Hindlimb muscle (tissue), 1 donor: ENCODE measurements at regions not wholly inside any gene's neighbourhood (a gene's known extent, or its start where the extent isn't known, plus 50 kb on each side); places are given as distances from the start of the nearest gene placed in this dataset.

Source experiments
- DNase-seq: peaks from one replicate; pipeline ENCODE4 v3.0.0-alpha.2; 2013

DNA sequence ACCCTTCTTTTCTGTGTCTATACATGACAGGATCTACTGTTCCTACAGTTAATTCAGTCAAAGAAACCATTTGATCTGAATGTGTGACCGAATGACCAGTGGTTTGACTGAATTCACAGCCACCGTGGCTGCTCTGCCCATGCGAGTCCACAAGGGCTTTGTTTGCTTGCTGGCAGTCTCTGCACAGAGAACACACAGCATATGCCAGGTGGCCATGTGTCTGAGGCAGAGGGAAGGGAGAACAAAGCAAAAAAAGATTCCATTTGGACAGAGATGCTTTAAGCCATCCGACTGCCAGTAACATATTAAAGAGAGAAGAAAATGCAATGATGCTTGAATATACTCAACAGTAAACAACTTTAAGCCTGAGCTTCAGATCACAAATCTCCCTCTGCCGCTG lies 737.8 kb upstream of the CXADR start:
- DNase-seq, result no peak

DNA sequence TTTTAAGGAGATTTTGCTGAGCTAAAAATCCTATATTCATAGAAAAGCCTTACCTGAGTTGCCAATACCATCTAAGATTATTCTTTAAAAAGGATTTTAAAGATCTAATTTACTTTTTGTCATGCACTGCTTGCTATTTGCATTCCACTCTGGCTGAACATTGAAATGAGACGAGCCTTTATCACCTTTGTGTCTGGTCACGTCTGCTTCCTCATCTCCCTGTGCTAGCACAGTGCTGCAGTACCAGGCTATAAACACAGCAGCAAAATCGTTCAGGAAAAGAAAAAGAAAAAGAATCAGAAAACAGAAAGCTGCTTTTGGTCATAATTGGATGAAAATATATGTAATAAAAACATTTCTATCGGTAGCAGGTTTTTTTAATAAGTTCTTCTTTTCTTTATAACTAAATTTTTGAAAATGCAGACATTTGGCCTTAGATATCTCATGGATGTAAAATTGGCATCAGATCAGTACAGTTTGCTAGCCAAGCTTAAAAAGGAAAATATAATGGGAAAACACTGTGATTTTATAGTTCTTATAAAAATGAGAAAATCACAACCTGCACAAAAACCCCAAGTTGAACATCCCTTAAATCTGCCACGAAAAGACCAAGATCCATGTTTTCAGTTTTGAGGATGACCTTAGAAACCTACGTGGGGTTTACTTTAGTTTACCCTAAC lies 735.7 kb upstream of the CXADR start:
- peak; percentile 42 for DNase-seq

DNA sequence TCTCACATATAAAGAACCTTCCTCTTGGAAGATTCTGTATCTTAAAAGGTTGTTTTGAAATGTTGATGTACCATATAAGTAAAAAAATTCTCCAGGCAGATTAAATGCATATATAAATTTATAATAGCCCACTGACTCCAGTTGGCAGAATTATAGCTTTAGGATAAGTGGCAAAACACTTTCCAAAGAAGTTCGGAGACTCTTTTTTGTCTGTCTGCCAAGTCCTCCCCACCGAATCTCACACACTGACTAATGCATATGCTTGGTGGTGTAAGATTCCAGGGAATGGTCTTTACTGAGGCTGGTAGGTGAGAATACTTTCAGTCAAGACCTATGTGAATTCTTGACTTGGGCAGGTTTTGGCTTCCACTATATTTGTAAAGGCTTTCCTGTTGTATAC lies 724.3 kb upstream of the CXADR start:
- no peak for DNase-seq

DNA sequence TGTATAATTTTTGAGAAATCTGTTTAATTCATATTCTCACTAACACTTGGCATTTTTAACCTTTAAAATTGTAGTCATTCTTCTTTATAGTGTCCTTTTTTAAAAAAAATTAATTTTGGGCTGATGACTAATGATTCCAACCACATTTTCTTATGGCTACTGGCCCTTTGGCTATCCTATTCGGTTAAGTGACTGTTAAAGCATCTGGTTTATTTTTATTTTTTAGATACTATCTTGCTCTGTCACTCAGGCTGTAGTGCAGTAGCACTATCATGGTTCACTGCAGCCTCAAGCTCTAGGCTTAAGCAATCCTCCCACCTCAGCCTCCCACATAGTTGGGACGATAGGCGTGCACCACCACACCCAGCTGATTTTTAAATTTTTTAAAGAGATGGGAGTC lies 723.2 kb upstream of the CXADR start:
- no peak for DNase-seq

DNA sequence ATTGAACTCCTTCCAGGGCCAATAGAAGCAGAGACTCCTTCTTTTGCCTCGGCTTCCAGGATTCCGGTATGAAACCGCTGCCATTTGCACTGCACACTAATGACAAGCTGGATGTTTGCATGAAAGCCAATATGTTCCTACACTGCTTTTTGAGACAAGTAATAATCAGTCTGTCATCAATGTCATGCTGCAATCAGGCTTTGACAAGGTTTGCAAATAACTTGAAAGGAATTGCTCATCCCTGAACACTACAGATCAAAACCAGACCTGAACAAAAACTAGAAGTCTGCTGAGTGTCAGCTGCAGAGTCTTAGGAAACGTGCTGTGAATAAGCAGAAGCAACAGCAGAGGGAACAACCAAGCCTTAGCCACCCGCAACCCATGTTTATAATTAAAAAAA lies 720.7 kb upstream of the CXADR start:
- DNase-seq, result no peak

DNA sequence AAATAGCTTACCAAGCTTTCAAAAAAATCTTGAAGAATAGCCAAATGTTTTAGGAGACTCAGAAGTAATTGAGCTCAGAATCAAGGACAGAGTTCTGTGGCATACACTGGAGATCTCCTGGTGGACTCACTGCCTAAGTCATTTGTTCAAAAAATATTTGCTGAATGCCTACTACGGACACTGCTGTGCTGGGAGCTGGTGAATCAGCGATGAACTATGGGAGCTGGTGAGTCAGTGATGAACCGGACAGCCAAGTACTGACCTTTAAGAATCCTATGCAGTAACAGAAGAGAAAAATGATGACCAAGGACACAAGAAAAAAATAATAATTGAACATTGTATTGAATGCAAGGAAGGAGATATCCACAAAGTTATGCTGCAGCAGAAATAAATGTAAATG lies 717.9 kb upstream of the CXADR start:
- DNase-seq, result no peak

DNA sequence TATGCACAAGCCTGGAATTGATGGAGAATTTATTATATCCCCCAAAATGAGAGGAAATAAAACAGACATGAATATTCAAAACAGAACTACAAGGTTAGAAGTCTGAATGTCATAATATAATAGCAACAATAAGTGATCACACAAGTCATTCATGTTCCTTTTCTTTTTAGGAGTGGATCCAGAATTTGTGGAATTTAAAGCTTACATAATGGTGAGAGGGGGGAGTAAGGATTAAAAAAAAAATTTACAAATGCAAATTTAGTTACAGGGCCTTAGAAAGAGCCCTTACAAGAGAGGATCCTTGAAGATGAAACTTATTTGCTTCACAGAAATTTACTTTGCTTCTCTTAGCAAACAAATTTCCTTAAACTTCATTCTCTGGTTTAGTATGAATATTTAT lies 716.1 kb upstream of the CXADR start:
- DNase-seq, result no peak

DNA sequence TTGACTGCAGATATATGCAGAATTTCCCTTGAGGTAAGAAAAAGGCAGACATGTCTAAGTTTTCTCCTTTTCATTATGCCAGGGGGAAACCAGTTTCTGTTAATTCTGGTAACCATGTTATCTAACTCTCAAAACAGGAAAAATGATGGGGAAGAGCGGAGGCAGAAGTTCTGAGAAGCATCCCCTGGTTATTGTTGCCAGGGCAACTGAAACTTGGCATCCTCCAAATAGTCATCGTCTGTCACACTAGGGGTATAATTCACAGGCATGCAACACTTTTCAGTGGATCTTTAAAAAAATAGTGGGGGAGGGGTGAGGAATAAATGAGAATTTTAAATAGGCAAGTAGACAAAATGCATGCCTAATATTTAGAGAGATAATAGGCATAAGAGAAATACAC lies 715.3 kb upstream of the CXADR start:
- DNase-seq, result no peak

DNA sequence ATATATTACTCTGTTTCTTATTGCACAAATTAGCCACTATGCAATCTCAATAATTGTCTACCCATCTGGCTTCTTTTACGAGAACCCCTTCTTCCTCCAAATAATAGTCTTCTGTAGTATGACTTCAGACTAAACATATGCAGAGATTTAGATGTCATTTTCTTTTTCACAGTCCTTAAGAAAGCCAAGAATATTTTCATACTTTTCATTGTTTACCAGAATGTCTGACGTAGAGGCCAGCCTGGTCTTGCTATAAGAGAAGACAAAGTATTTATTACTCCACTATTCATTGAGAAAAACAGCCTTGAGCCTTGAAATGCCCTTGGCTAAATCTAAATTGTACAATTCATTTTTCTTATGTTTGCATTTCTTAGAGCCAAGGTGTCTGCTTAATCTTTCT lies 714.9 kb upstream of the CXADR start:
- DNase-seq, result no peak

DNA sequence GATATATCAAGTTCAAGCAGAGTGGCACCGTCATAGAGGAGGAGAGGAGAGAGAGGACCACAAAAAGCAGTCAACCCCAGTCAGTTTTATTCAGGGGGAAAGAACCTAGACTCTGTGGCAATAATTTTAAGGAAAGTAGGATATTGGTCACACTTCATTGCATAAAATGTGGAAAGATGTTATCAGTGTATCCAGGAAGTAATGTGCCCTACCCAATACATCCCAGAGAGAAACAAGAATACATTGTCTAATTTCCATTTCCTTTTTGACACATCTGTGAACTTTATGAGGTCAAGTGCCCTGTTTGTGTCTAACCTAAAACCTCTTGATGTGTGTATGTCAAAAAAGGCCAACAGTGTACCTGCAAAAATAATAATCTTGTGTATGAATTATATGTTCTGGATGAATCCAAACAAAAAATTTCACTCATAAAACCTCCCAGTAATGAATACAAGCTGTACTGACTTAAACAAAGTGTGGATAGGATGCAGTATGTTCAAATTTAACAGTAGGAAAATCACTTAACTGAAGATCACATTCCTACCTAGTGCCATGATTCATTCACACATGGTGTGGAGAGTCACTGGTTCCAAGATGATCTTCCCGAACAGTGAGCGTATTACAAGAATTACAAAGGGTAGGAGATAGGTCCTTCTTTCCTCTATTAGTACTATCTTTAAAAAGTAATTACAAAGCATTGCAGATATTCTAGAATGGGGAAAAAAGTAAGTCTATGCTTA lies 712.1 kb upstream of the CXADR start:
- no peak for DNase-seq

DNA sequence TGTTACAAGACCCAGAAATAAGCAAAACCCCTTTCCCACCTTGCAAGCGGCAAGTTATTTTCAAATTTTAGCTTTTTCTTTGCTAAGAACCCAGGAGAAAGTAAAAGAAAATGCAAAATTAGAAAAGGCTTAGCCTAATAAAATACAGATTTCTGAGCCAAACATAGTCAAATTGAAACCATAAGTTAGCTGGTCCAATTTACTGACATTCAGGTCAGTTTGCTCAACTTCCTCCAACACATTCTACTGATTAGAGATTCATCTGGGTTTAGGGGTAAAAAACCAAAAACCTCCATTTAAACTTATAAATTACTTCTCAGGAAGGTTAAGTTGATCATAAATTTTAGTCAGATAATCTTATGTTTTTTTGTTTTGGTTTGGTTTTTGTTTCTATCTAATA lies 701.8 kb upstream of the CXADR start:
- DNase-seq, result no peak

DNA sequence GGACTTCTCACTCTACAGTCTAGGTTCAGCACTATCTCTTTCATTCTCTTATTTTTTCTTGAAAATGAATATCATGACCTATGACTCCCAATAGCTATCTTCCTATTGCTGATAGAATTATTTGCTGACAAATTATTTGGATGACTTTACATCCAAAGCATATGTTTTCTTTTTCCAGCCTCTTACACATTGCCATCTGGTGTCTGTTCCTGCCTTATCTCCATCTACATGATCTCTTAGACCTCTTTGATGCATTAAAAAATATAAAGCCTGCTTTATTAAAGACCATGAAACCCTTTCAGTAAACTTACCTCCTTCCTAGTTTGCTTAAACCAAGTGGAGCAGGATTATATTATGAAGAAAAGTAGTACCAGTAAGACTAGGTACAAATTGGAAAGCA lies 700.9 kb upstream of the CXADR start:
- DNase-seq, result no peak

DNA sequence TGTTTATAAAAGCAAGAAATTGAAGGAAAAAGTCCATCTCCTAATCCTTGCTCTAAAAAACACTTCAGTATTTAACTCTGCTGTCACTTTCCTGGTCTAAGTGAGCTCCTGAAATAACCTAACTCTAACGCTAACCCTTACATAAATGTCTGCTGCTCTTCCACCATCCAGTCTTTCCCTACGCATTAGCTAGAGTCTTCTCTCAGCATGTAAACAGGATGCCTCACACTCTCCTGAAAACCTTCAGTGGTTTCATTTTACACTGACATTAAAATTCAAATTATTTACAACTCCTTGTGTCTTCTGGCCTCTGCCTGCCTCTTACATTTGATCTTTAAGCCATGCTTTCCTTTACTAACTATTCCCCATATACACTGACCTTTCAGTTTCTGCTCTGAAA lies 697.6 kb upstream of the CXADR start:
- DNase-seq, result no peak

DNA sequence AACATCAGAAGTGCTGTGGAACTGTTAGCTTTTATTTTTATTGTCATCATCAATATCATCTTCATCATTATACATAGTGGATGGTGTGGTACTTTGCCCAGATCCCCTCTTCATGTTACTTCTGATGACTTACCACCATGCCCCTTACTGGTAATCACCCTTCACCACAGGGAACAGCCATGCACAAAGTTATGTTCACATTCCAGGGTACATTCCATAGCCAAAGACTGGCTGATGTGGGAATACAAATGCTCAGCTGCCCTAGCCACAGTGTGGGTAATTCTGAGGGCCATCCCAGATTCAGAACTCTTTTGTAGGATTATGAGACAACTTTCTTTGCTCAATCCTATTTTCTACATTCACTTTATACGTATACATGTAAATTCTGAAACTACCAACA lies 691.3 kb upstream of the CXADR start:
- DNase-seq, result no peak

DNA sequence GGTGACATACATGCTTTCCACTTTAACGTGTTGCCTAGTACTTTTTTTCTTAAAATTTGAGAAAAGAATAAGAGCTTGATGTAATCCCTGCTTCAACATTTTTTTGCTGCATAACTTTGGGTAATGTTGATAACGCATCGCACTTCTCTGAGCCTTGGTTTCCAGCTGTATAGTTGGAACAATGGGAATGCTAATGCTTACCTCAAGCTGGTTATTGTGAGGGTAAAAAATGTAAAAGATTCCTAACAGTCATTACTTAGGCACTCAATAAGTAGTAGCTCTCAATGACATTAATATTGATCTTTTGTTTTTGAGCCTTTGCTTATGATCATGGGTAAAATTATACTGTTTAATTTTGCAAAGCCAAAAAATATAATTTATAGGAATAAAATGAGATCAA lies 683.3 kb upstream of the CXADR start:
- no peak for DNase-seq

DNA sequence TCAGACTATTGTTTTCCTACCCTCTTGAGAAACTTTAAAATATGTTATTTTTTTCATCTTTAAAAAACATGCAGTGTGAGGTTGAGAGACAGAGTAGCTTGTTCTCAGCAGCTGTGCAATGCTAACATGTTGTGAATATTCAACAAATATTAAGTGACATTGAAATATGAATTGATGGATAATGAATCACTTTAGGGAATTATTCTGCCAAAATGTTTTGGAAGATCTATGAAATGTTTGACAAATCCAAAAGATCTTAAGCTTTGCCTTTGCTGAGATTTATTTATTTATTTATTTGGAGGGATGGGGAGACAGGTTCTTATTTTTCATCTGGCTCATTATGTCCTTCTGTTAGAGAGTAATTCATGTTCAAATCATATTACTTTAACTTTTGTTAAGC lies 680.1 kb upstream of the CXADR start:
- no peak for DNase-seq

DNA sequence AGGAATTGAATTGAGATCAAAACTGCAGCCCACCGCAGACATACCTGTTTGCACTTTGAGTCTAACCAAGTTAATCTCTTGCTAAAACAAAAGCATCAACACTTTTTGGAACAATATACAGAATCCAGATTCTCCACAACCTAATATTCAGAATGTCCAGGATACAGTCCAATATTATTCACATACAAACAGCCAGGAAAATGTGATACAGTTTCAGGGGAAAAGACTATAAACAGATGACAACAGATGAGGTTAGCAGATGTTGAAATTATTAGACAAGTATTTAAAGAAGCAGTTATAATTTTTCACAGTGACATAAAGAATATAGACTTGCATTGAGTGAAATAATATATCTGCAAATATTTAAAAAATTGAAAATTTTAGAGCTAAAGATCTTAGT lies 678.1 kb upstream of the CXADR start:
- peak; percentile 49 for DNase-seq

DNA sequence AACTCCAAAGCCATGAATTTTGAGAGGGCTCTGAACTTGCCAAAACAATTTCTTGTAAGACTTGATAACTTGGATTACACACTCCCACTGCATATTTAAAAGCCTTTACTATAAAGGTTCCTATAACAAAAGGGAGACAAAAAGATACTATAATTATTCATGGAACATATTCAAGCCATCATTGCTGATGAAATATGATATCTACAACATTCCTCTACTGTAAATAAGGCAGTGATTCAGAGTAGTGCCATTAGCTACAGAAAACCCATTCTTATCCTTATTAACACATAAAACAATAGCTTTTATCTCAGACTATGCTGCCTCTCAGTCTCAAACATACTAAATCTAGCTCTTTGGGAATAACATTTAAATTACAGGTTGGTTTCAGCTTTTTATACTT lies 675.5 kb upstream of the CXADR start:
- no peak for DNase-seq

DNA sequence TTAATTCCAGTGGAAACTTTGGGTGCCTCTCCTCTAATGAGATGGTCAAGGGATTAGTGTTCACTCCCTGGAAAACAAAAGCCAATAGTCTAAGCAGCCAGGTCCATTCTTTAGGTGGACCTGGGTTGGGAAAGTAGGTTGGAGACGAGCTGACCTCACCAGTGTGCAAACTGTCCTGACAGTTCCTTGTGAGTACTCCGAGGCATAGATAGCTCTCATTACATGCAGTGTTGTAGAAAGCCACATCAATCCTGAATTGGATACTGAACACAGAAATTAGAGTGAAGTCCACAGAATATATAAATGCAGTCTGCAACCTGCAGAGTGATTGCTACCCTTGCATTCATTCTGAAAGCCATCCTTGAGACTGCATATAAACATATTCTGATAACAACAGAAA lies 675.1 kb upstream of the CXADR start:
- DNase-seq, result no peak

DNA sequence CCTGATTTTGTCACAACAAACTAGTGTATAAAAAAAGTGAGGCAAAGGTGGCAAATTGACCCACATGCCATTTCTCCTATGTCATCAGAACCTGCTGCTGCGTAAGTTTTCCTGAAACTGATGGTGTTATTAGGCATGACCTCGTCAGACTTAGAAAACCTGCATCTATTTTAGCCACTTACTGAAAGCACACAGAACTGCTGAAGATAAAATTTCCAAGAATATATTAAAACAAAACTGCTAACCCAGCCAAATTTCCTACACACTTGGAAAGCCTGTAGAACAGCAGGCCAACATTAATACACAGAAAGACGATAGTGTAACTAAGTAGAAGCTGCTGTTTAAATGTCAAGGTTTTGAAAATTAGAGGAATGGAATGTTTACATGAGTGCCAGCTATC lies 674.5 kb upstream of the CXADR start:
- peak; percentile 87 for DNase-seq

DNA sequence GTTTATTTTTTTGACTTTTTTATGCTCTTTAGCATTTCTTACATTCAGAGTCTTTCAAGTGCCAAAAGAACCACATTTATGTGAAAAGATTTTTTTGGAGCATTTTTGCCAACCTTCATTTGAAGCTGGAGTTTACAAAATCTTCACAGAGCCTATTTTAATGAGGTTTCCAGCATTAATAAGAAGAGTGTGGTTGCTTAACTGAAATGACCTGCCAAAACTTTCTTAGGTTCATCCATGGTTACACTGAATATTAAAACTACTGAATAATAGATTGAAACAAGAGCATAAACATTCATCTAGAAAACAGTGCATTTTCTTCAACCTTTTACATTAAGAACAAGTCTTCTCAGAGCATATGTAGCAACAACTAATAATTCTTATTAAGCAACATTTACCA lies 672.3 kb upstream of the CXADR start:
- no peak for DNase-seq

DNA sequence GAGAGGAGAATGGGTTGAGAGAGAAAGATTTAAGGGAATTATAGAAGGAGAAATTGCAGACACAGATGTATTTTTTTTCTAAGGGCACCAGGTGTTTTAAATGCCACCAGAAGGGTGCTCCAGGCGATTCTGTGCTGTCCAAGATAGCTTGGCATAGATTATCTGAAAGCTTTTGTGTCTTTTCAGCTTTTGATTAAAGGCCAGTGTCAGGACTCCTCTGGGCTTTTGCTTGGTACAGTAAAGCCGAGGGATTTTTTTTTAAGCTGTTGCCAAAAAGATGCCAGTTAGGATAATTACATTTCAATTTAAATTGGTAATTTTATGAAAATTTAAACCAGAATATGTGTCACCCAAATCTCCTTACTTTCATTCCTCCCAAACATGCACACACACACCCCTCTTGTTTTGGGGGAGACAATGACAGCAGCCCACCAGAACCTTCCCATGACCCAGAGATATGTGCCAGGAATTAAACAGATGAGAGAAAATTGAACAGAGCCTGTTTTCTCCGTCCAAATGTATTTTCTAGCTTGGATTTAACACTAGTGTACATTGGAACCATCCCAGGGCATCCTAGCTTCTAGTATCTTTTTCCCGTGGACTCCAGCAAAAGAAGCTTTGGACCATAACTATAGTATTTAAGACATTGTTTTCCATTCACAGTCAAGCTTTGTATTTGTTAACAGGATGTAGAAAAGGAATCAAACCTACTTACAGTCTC lies 670.7 kb upstream of the CXADR start:
- DNase-seq, result peak; percentile 36

DNA sequence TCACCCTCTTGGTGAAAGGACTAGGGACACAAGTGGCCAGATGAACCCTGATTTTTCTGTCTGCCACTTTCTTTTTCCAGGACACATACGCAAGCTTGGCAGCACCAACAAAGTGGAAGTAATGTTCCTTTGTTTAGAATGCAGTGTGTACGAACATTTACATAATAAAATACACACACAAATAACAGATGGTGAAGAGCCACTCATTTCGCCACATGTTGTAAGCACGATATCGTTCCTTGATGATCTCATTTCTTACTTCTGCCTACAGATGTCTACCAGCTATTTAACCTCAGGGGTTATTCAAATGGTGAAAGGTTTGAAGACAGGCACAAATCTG lies 670.2 kb upstream of the CXADR start:
- DNase-seq, result no peak

DNA sequence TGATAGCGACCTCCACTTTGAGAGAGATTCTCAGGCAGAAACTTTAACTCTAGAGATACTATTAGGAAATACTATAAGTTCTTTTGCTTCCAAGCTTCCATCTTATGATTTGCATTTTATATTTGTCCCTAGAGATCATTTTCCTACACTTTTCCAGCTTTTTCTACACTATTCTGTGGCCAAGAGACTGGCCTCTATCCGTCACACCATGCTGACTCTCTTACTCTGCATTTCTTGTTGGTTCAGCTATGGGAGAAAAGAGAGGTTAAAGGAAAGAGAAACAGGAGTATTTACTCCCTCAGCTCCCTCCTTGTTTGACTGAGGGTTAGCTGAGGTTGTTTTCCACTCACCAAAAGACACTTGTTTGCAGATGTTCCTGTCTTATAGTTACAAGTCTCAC lies 665.6 kb upstream of the CXADR start:
- no peak for DNase-seq
